HEK293T (cell line): ENCODE measurements at regions not wholly inside any gene's neighbourhood (a gene's known extent, or its start where the extent isn't known, plus 50 kb on each side); places are given as distances from the start of the nearest gene placed in this dataset.

Source experiments
- CTCF ChIA-PET: fragments of 350-600 bp; formaldehyde crosslinking; extraction: SDS; loops from one replicate; lab custom pipeline; 2021; ENCODE audit warnings: antibody characterized with exemption, inconsistent platforms; lab: Yijun Ruan, JAX
- POLR2A ChIA-PET: fragments of 350-600 bp; formaldehyde crosslinking; extraction: SDS; loops from one replicate; lab custom pipeline; 2020; ENCODE audit warnings: antibody characterized with exemption, inconsistent platforms; lab: Yijun Ruan, JAX
- DNase-seq: peaks from one replicate; pipeline ENCODE4 v3.0.0; 2012; ENCODE audit warnings: mixed read lengths; ENCODE audit errors: extremely low spot score
- ARNT ChIP-seq: fragments of 450-650 bp; IDR thresholded peaks from 2 replicates; pipeline ENCODE4 v1.6.1; 2017; ENCODE audit warnings: mild to moderate bottlenecking
- BHLHE40 ChIP-seq: fragments of 450-650 bp; IDR thresholded peaks from 2 replicates; pipeline ENCODE4 v1.6.1; 2016; ENCODE audit warnings: mild to moderate bottlenecking, moderate library complexity, borderline replicate concordance
- CTBP1 ChIP-seq: fragments of 450-650 bp; IDR thresholded peaks from 2 replicates; pipeline ENCODE4 v1.6.1; 2016; ENCODE audit warnings: borderline replicate concordance
- ELF4 ChIP-seq: fragments of 450-650 bp; IDR thresholded peaks from 2 replicates; pipeline ENCODE4 v1.6.1; 2017; ENCODE audit warnings: antibody characterized with exemption
- FOXA1 ChIP-seq: fragments of 450-650 bp; IDR thresholded peaks from 2 replicates; pipeline ENCODE4 v1.6.1; 2016; ENCODE audit warnings: mild to moderate bottlenecking
- FOXK2 ChIP-seq: fragments of 450-650 bp; IDR thresholded peaks from 2 replicates; pipeline ENCODE4 v1.6.1; 2016; ENCODE audit warnings: mild to moderate bottlenecking
- FOXM1 ChIP-seq: fragments of 450-650 bp; IDR thresholded peaks from 2 replicates; pipeline ENCODE4 v1.6.1; 2017; ENCODE audit warnings: mild to moderate bottlenecking, borderline replicate concordance
- HDGF ChIP-seq: fragments of 450-650 bp; IDR thresholded peaks from 2 replicates; pipeline ENCODE4 v1.6.1; 2017; ENCODE audit warnings: antibody characterized with exemption, borderline replicate concordance
- L3MBTL2 ChIP-seq: fragments of 450-650 bp; conservative IDR thresholded peaks from 2 replicates; pipeline ENCODE4 v1.6.1; 2016; ENCODE audit warnings: mild to moderate bottlenecking
- LEF1 ChIP-seq: fragments of 450-650 bp; IDR thresholded peaks from 2 replicates; pipeline ENCODE4 v1.6.1; 2017; ENCODE audit warnings: mild to moderate bottlenecking, borderline replicate concordance
- NFRKB ChIP-seq: fragments of 450-650 bp; IDR thresholded peaks from 2 replicates; pipeline ENCODE4 v1.6.1; 2016; ENCODE audit warnings: mild to moderate bottlenecking, moderate library complexity
- PKNOX1 ChIP-seq: fragments of 450-650 bp; IDR thresholded peaks from 2 replicates; pipeline ENCODE4 v1.6.1; 2016
- SP1 ChIP-seq: fragments of 450-650 bp; IDR thresholded peaks from 2 replicates; pipeline ENCODE4 v1.6.1; 2017
- SUZ12 ChIP-seq: fragments of 450-650 bp; IDR thresholded peaks from 2 replicates; pipeline ENCODE4 v1.6.1; 2016; ENCODE audit warnings: mild to moderate bottlenecking
- TARDBP ChIP-seq: fragments of 450-650 bp; IDR thresholded peaks from 2 replicates; pipeline ENCODE4 v1.6.1; 2016
- ZNF384 ChIP-seq: fragments of 450-650 bp; IDR thresholded peaks from 2 replicates; pipeline ENCODE4 v1.6.1; 2016

DNA sequence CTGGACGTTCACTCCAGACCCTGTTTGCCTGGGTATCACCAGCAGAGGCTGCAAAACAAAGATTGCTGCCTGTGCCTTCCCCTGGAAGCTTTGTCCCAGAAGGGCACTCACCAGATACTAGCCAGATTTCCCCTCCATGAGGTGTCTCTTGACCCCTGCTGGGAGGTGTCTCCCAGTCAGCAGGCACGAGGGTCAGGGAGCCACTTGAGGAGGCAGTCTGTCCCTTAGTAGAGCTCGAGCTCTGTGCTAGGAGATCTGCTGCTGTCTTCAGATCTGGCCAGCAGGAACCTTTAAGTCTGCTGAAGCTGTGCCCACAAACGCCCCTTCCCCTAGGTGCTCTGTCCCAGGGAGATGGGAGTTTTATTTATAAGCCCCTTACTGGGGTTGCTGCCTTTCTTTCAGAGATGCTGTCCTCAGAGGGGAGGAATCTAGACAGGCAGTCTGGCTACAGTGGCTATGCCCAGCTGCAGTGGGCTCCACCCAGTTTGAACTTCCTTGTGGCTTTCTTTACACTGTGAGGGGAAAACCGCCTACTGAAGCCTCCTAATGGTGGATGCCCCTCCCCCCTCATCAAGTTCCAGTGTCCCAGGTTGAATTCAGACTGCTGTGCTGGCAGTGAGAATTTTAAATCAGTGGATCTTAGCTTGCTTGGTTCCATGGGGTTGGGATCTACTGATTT lies 253.9 kb downstream of the SPATA31D1 start:
- no peak for DNase-seq
- CTCF ChIA-PET: no interaction called here
- TF ChIP-seq TARDBP (no peak), FOXK2 (no peak)
- POLR2A ChIA-PET: no interaction called here

DNA sequence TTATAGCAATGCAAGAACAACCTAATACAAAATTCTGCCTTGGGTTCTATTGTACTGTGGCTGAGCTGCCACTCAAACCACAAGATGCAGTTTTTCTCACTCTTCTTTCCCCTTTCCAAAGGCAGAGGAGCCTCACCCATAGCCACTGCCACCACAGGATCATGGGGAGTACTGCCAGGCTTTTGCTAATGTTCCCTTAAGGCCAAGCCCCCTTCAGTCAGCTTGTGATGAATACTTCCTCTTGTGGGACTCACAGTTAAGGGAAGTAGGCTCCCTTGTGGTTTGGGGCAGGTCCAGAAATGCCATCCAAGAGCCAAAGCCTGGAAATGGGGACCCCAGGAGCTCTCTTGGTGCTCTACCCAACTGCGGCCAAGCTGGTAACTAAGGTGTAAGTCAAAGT lies 258.7 kb downstream of the SPATA31D1 start:
- TF ChIP-seq CTBP1 (no peak), NFRKB (no peak), ELF4 (no peak), SUZ12 (no peak), SP1 (no peak), L3MBTL2 (no peak), ARNT (no peak), FOXA1 (no peak), BHLHE40 (no peak), TARDBP (no peak)
- CTCF ChIA-PET: no interaction called here
- POLR2A ChIA-PET: no interaction called here
- DNase-seq: no peak

GRCh38 chr9:82252116-82252515 lies 263.5 kb downstream of the SPATA31D1 start:
- TF ChIP-seq L3MBTL2 (no peak), ARNT (no peak), FOXK2 (no peak), ELF4 (no peak), HDGF (no peak)
- DNase-seq: no peak
- POLR2A ChIA-PET: no interaction called here
- CTCF ChIA-PET: no interaction called here

DNA sequence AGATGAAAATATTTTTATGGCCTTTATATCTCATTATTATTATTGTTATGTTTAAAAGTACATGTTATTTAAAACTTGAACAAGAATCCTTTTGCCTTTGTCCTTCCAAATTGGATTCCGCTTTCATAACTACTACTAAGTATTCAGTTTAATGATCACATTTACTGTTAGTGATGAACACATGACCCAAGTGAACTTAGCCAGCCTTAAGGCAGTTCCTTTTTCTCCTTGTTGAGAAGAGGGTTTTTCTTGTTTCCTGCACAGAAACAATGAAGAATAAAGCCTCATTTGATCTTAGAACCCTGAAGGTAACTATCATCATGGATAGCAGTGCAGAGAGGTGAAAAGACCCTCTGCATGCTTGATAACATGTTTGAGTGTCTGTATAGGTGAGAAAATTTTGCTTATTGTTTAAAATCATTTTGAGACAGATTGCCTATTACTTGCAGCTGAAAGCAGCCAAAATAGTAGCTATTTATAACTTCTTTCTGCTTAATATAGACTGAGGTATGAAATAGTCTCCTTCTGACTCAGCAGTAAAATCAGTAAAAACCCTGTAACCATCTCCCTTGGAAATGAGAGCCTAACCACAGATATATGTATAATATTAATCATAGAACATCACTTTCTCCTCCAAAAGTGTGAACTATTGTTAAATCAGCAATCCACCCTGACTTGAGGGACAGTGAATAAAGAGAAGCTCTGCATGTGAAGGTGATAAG lies 266.2 kb downstream of the SPATA31D1 start:
- ChIA-PET CTCF (no interaction called here), POLR2A (no interaction called here)
- TF ChIP-seq PKNOX1: no peak
- TF ChIP-seq LEF1: no peak
- TF ChIP-seq SUZ12: no peak
- TF ChIP-seq SP1: no peak
- no peak for TF ChIP-seq CTBP1
- no peak for TF ChIP-seq FOXK2
- no peak for TF ChIP-seq HDGF
- no peak for TF ChIP-seq TARDBP
- TF ChIP-seq ARNT: no peak
- TF ChIP-seq ELF4: no peak
- TF ChIP-seq L3MBTL2: no peak
- no peak for TF ChIP-seq FOXA1
- TF ChIP-seq NFRKB: no peak
- no peak for TF ChIP-seq BHLHE40
- TF ChIP-seq FOXM1: no peak
- no peak for TF ChIP-seq ZNF384
- no peak for DNase-seq

GRCh38 chr9:82255481-82256176 lies 267.1 kb downstream of the SPATA31D1 start:
- no peak for TF ChIP-seq FOXK2
- TF ChIP-seq TARDBP: no peak
- no peak for TF ChIP-seq ZNF384
- no peak for TF ChIP-seq NFRKB
- TF ChIP-seq ARNT: no peak
- TF ChIP-seq FOXM1: no peak
- TF ChIP-seq HDGF: no peak
- TF ChIP-seq CTBP1: no peak
- TF ChIP-seq BHLHE40: no peak
- TF ChIP-seq L3MBTL2: no peak
- no peak for TF ChIP-seq LEF1
- TF ChIP-seq PKNOX1: no peak
- TF ChIP-seq SUZ12: no peak
- TF ChIP-seq SP1: no peak
- no peak for DNase-seq
- CTCF ChIA-PET: no interaction called here
- POLR2A ChIA-PET: no interaction called here

DNA sequence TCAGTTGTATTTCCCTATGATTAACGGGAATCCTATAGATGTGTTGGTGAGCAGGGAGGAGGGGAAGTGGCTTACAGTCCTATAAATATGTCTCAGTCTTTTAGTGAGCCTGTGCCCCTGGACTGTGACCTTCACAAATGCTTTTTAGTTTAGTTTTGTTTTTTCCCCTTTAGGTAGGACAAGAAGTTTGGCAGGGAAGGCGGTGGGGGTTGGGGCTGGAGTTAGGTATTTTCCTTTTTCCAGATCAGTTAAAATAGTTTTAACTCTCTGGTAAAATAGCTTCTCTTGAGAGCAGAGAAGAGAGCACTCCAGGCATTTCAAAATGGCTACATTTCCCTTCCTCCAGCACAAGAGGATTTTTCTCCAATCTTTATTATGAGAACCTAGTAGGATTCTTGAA lies 272.1 kb downstream of the SPATA31D1 start:
- TF ChIP-seq PKNOX1 (no peak), FOXK2 (no peak), BHLHE40 (no peak), TARDBP (no peak), SUZ12 (no peak), FOXA1 (no peak), ARNT (no peak), L3MBTL2 (no peak), HDGF (no peak), FOXM1 (no peak), SP1 (no peak), CTBP1 (no peak), LEF1 (no peak), ELF4 (no peak), NFRKB (no peak), ZNF384 (no peak)
- DNase-seq: no peak
- ChIA-PET CTCF (no interaction called here), POLR2A (no interaction called here)
